Skin epidermis (tissue), 12 donors: ENCODE measurements at regions not wholly inside any gene's neighbourhood (a gene's known extent, or its start where the extent isn't known, plus 50 kb on each side); places are given as distances from the start of the nearest gene placed in this dataset.
A peak's percentile ranks its signal among the peaks of the same experiment; 100 is the strongest.
"Not testable (repeated sequence)": the region's sequence is repeated elsewhere in the genome, so short reads cannot be mapped to it uniquely, and the experiment has no call there.

Experiments used
- H3K27ac ChIP-seq, 21 experiments: fragments of 200-600 bp; sonication (generic) in 11 of 21; one replicate each; pipeline ENCODE4 v1.5.0; 2020; ENCODE audit warnings: mild to moderate bottlenecking in 3 of 21, inconsistent platforms in 2 of 21, moderate library complexity in 2 of 21
- H3K4me3 ChIP-seq, 7 experiments: fragments of 200-600 bp; sonication (generic) in 2 of 7; one replicate each; pipeline ENCODE4 v1.5.0; 2020; ENCODE audit warnings: inconsistent platforms in 2 of 7, mild to moderate bottlenecking in 2 of 7, moderate library complexity in 1 of 7

DNA sequence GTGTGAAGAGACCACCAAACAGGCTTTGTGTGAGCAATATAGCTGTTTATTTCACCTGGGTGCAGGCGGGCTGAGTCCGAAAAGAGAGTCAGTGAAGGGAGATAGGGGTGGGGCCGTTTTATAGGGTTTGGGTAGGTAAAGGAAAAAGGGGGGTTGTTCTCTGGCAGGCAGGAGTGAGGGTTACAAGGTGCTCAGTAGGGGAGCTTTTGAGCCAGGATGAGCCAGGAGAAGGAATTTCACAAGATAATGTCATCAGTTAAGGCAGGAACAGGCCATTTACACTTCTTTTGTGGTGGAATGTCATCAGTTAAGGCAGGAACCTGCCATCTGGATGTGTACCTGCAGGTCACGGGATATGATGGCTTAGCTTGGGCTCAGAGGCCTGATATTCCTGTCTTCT is 768.4 kb upstream of the KIRREL3 start:
- not testable (repeated sequence) for H3K27ac ChIP-seq, H3K4me3 ChIP-seq

GRCh38 chr11:127766734-127767133 is 766.2 kb upstream of the KIRREL3 start:
- Histone ChIP-seq H3K27ac (no peak overlapping the region), H3K4me3 (no peak overlapping the region)

- Histone ChIP-seq H3K27ac (no peak overlapping the region), H3K4me3 (no peak overlapping the region)
Observed at GRCh38 chr11:127738771-127739286, 738.3 kb upstream of the KIRREL3 start.

DNA sequence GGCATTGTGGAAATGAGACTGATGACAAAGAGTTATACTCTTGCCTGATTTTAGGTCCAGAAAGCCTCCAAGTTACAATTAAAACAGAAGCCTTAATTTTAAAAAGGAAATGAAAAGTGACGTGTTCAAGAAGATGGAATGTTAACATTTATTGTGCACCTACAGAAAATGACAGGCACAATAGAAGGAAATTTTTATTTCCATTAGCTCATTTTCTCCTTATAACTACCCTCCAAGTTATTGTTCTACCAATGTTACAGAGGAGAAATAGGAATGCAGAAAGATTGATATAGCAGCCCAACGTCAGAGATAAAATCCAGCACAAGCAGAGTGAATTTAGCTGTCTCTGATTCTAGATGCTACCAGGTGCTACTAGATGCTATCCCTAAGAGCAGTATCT is 736.9 kb upstream of the KIRREL3 start:
- H3K27ac ChIP-seq, result peak overlapping the region in 2 of 21 experiments; percentile 5 to 51
- no peak overlapping the region for H3K4me3 ChIP-seq

DNA sequence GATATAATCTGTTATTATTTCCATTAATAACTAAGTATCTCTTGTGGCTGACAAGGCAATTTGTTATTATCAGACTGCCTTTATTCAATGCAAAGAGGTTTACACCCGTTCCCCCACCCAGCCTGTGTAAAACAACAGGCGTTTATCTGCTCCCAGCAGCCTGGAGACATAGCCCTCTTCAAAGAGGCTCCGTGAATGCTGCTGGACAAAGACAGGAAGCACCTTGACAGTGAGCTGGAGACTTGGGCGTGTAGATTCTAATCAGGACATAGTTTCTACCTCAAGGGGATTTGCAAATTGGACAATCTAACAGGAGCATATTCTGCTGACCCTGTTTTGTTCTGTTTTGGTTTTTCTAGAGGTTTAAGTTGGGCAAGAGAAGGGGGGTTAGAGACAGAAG is 733.0 kb upstream of the KIRREL3 start:
- Histone ChIP-seq H3K27ac (peak overlapping the region in 1 of 21 experiments; percentile 50), H3K4me3 (no peak overlapping the region)

- no peak overlapping the region for H3K4me3 ChIP-seq
- H3K27ac ChIP-seq, result no peak overlapping the region
Observed at GRCh38 chr11:127726367-127726766, 725.8 kb upstream of the KIRREL3 start.

GRCh38 chr11:127723714-127724113 is 723.1 kb upstream of the KIRREL3 start:
- Histone ChIP-seq H3K4me3 (no peak overlapping the region), H3K27ac (no peak overlapping the region)

- no peak overlapping the region for H3K4me3 ChIP-seq
- no peak overlapping the region for H3K27ac ChIP-seq
Observed at GRCh38 chr11:127713226-127713625, 712.7 kb upstream of the KIRREL3 start.

GRCh38 chr11:127711748-127712147 is 711.2 kb upstream of the KIRREL3 start:
- no peak overlapping the region for H3K27ac ChIP-seq
- H3K4me3 ChIP-seq, result no peak overlapping the region

DNA sequence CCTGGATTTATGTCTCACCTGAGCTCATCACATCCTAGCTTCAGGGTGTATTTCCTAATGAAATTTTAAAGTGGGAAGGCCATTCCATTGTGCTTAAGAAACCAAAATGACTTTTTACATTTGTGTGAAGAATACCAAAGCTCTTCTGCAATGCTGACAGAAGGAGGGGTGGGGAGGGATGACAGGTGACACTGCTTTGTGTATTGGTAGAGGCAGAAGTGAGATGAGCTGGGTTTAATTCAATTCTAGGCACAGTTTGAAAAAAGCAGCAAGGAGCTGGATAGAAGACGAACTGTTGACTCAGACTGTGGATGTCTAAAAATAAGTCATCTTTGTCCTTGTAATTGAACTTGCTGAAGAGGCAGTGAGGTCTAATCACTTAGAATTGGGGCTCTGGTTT is 710.3 kb upstream of the KIRREL3 start:
- no peak overlapping the region for H3K4me3 ChIP-seq
- no peak overlapping the region for H3K27ac ChIP-seq

GRCh38 chr11:127709960-127710359 is 709.4 kb upstream of the KIRREL3 start:
- H3K27ac ChIP-seq, result no peak overlapping the region
- H3K4me3 ChIP-seq, result no peak overlapping the region

DNA sequence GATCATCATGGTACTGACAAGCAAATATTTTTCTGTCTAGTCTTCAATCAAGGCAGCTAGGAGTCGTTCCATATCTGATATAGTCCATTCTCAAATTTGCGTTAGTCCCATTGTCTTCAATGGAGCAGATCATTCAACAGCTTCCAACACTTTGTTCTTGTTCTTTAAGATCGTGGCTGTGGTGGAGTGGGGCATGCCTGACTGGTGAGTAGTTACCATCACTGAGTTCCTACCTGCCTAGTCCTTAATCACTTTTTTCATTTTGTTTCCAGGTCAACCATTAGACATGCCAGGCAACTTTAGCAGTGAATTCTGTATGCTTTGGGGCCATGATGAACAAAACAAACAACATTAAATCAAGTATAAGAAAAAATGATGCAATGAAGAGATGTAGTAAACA is 693.1 kb upstream of the KIRREL3 start:
- no peak overlapping the region for H3K27ac ChIP-seq

DNA sequence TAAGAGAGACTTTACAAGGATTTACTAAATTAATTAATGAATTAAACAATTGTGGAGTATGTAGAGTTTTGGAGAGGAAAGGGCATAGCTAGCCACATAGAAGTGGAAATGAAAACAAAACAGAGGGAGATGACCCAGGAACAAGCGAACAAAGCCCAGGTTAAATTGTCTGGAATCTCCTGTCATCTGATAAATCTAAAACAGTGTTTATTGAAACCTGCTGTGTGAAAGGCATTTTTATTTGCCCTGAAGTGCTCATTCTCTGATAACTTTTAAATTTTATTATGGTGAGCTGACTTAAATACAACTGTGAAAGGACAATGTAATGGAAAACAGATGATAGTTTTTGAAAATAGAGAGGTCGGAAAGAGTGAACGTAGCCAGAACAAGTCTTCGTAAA is 682.8 kb upstream of the KIRREL3 start:
- Histone ChIP-seq H3K4me3 (no peak overlapping the region), H3K27ac (no peak overlapping the region)

More for the DNA sequence above, 693.1 kb upstream of the KIRREL3 start:
- H3K4me3 ChIP-seq, result no peak overlapping the region

DNA sequence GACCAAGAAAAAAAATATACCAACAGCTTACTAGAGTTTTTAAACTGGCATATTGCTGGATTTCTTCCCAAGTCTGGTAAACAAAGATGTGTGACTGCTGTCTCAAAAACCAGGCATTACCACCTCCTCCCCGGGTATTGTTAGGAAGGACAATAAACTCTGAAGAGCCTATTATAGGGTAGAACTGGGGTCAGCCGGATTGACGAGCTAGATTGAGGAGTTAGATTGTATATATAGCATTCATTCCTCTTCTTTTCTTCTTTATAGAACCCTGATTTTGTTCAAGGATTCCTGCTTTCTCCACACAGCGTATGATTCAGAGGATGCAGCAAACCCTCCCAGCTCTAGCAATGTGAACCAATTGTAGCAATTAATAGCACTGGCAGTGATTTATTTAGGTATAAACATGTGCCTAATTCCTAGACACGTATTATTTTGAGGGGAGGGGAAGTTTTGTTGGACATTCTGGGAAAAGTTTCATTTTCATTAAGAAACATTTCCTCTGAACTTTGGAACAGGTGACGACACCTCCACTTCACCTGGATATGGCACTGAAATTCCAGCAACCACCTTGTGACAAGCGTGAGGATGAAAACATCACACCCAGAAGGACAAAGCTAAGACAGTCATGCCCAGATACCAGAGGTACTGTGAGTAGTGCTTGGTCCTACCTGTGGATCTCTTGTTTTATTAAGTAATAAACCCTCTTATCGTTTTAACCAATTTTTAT is 679.4 kb upstream of the KIRREL3 start:
- H3K27ac ChIP-seq, result no peak overlapping the region

DNA sequence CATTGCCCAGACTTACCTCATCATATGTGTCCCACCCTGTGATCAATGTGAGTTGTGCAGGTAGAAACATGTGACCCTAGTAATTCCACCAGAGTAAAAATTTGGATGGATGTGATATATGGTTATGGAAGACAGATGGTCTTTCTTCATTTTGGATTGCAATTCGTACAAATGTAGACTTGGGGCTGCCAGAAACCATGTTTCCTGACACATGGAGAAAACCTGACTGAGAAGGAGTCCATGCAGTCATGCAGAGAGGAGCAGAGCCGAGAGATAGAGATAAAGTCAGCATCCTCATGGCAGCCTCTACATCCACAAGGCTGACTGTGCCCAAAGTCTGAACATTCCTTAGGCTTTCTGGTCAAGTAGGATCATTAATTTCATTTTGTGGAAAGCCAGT is 678.1 kb upstream of the KIRREL3 start:
- Histone ChIP-seq H3K27ac (no peak overlapping the region), H3K4me3 (no peak overlapping the region)

More for the DNA sequence above, 679.4 kb upstream of the KIRREL3 start:
- H3K4me3 ChIP-seq, result no peak overlapping the region

DNA sequence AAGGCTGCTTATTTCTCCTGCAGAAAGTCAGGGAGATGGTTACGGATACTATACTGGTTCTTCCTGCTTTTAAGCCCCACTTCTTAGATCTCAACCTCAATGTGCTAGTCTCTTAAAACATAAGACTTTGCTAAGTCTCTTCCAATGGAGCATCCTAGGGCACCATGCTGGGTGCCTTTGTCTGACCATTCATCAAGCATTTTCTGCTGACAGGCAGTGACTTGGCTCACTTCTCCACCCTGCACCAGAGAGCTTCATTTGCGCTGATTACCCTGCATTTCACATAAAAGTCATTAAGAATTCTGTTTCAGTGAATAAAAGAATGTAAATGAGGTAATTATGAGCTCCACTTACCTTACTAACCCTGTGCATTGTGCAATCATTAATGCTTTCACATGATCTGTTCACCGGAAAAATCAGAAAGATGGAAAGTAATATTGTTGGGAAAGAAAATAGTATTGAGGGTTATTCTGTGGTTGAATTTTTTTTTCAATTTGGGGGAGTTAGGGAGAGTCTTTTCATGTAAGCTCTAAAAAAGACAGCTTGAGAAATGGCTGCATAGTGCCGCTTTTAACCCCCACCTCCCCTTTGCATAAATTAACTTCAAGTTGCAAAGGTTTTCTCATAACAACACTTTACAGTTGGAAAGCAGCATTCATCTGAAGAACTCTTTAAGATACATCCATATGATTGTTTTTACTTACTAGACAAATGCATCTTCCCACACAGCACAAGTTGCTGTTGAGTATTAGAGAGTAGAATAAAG is 677.3 kb upstream of the KIRREL3 start:
- H3K27ac ChIP-seq, result no peak overlapping the region
- H3K4me3 ChIP-seq, result no peak overlapping the region

- no peak overlapping the region for H3K4me3 ChIP-seq
- H3K27ac ChIP-seq, result no peak overlapping the region
Observed at GRCh38 chr11:127675581-127675980, 675.0 kb upstream of the KIRREL3 start.

DNA sequence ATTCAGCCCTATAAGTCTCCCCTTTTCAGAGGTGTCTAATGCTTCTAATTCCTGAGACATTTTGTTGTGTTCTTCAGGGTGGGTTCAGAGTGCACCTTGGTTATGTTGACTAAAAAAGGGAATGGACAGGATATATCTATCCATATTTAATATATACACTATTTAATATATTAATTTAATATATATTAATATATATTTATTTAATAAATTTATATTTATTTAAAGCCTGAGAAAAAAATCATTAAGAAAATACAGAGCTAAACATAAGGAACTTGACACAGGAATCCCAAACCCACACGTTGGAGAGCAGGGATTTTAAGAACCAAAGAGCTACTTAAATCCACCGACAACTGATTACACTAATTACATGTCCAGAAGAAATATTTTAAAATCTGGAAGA is 674.2 kb upstream of the KIRREL3 start:
- no peak overlapping the region for H3K27ac ChIP-seq
- no peak overlapping the region for H3K4me3 ChIP-seq

DNA sequence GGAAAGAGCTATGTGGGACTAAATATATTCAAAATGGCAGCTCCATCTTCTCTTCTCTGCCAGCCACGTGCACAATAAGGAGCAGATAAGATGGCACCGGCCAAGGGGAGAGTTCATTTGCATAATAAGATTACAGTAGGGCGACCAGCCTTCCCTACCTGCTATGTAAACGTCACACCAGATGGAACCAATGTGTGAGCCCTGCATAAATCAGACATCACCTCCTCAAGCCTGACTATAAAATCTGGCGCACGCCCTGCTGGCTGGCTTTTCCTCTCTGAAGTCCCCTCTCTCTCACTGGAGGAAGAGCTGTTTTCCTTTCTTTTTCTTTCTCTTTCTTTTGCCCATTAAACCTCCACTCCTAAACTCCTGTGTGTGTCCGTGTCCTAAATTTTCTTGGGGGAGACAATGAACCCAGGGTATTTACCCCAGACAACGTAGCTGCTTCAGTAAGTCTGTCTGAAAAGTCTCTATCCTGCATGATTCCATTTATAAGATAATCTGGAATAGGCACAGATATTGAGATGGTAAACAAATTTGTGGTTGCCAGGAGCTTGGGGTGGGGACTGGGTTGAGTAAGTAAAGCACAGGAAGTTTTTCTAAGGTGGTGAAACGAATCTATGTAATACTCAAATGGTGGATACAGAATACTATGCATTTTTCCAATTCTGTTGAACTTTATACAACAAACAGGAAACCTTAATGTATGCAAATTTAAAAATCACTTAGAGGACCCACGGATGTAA is 670.0 kb upstream of the KIRREL3 start:
- Histone ChIP-seq H3K27ac (no peak overlapping the region), H3K4me3 (no peak overlapping the region)

DNA sequence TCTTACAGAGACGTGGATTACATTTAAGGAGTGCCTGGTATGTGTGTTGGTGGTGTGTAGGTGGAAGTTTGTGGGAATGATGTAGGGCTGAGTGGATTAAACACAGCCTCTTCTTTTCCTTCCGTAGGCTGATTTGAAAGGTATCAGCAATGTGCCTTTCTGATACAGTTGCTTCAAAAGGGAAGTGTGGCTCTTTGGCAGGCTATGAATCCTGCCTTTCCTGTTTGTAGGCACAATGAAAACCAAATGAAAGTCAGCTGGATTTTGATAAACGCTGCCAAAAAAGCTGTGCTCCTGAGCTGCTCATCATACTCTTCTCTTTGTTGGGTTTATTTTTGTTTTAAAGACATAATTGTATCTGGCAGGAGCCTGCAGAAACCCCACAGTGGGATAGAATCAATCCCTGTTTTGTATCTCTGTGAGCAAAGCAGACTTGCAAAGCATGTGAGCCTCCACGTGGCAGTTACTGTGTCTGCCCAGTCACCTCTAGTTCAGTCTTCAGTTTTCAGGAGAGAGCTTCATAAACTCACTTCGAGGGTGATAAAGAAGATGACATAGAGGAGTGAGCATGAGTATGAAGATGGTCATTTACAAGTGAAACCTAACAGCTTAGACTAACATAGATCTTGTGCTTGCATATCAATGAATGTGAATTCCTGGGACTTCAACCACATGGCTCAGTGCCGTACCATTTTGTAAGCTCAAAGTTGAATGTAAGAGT is 655.7 kb upstream of the KIRREL3 start:
- no peak overlapping the region for H3K4me3 ChIP-seq
- no peak overlapping the region for H3K27ac ChIP-seq
